ENCODE measurements at regions not wholly inside any gene's neighbourhood (a gene's known extent, or its start where the extent isn't known, plus 50 kb on each side); places are given as distances from the start of the nearest gene placed in this dataset.

GRCh38 chr5:5795074-5795771, 372.7 kb downstream of the ICE1 start:
- DNase-seq (ENCODE audit: low spot score), result no peak

GRCh38 chr5:5794118-5794560, 371.7 kb downstream of the ICE1 start:
- DNase-seq (ENCODE audit: low spot score), result no peak

- DNase-seq (ENCODE audit: low spot score), result no peak
Observed at GRCh38 chr5:5793242-5794117, 371.0 kb downstream of the ICE1 start.

- DNase-seq (ENCODE audit: low spot score), result no peak
Observed at GRCh38 chr5:5792106-5792505, 369.6 kb downstream of the ICE1 start.

- no peak for DNase-seq (ENCODE audit: low spot score)
Observed at GRCh38 chr5:5788793-5789192, 366.3 kb downstream of the ICE1 start.

GRCh38 chr5:5787373-5787772, 364.9 kb downstream of the ICE1 start:
- DNase-seq (ENCODE audit: low spot score), result no peak

GRCh38 chr5:5784101-5784500, 361.6 kb downstream of the ICE1 start:
- no peak for DNase-seq (ENCODE audit: low spot score)

- DNase-seq (ENCODE audit: low spot score), result no peak
Observed at GRCh38 chr5:5783021-5783420, 360.5 kb downstream of the ICE1 start.

GRCh38 chr5:5782402-5782801, 359.9 kb downstream of the ICE1 start:
- DNase-seq (ENCODE audit: low spot score), result no peak

- no peak for DNase-seq (ENCODE audit: low spot score)
Observed at GRCh38 chr5:5781335-5781734, 358.9 kb downstream of the ICE1 start.

- DNase-seq (ENCODE audit: low spot score), result no peak
Observed at GRCh38 chr5:5780253-5780652, 357.8 kb downstream of the ICE1 start.

- no peak for DNase-seq (ENCODE audit: low spot score)
Observed at GRCh38 chr5:5777013-5777412, 354.5 kb downstream of the ICE1 start.

- no peak for DNase-seq (ENCODE audit: low spot score)
Observed at GRCh38 chr5:5772202-5772601, 349.7 kb downstream of the ICE1 start.

GRCh38 chr5:5770825-5771224, 348.3 kb downstream of the ICE1 start:
- no peak for DNase-seq (ENCODE audit: low spot score)

- DNase-seq (ENCODE audit: low spot score), result no peak
Observed at GRCh38 chr5:5767286-5767928, 344.9 kb downstream of the ICE1 start.

- no peak for DNase-seq (ENCODE audit: low spot score)
Observed at GRCh38 chr5:5765066-5765850, 342.8 kb downstream of the ICE1 start.

- no peak for DNase-seq (ENCODE audit: low spot score)
Observed at GRCh38 chr5:5764246-5764645, 341.8 kb downstream of the ICE1 start.

GRCh38 chr5:5756762-5757161, 334.3 kb downstream of the ICE1 start:
- DNase-seq (ENCODE audit: low spot score), result no peak

- no peak for DNase-seq (ENCODE audit: low spot score)
Observed at GRCh38 chr5:5755888-5756287, 333.4 kb downstream of the ICE1 start.

- DNase-seq (ENCODE audit: low spot score), result no peak
Observed at GRCh38 chr5:5752844-5753243, 330.4 kb downstream of the ICE1 start.

GRCh38 chr5:5751987-5752386, 329.5 kb downstream of the ICE1 start:
- DNase-seq (ENCODE audit: low spot score), result no peak

GRCh38 chr5:5751498-5751897, 329.0 kb downstream of the ICE1 start:
- DNase-seq (ENCODE audit: low spot score), result no peak

All from CD4-positive, alpha-beta T cell treated with Interleukin-15 for 4 hours (primary cell).